GM10266 (cell line): ENCODE measurements at regions not wholly inside any gene's neighbourhood (a gene's known extent, or its start where the extent isn't known, plus 50 kb on each side); places are given as distances from the start of the nearest gene placed in this dataset.

ENCODE experiments used
- DNase-seq: peaks from one replicate; pipeline ENCODE4 v3.0.0; 2012; ENCODE audit errors: extremely low spot score
- CTCF ChIP-seq: IDR thresholded peaks from 2 replicates; pipeline ENCODE4 v1.5.1; 2012; ENCODE audit warnings: mild to moderate bottlenecking, low read depth; ENCODE audit not compliant: control insufficient read depth, insufficient read depth; ENCODE audit errors: missing control alignments

GRCh38 chrX:69077895-69078455 lies 87.3 kb downstream of the PJA1 start:
- no peak for DNase-seq
- no peak for TF ChIP-seq CTCF

- TF ChIP-seq CTCF = no peak
- no peak for DNase-seq
Observed at GRCh38 chrX:69076088-69076487, 89.2 kb downstream of the PJA1 start.

- TF ChIP-seq CTCF = no peak
- DNase-seq = no peak
Observed at GRCh38 chrX:69074726-69075125, 90.5 kb downstream of the PJA1 start.

- no peak for TF ChIP-seq CTCF
- DNase-seq = no peak
Observed at GRCh38 chrX:69073721-69074120, 91.5 kb downstream of the PJA1 start.

GRCh38 chrX:69073241-69073640 lies 92.0 kb downstream of the PJA1 start:
- no peak for TF ChIP-seq CTCF
- no peak for DNase-seq

- no peak for TF ChIP-seq CTCF
- no peak for DNase-seq
Observed at GRCh38 chrX:69072486-69073006, 92.7 kb downstream of the PJA1 start.

- TF ChIP-seq CTCF = no peak
- no peak for DNase-seq
Observed at GRCh38 chrX:69070949-69071650, 94.2 kb downstream of the PJA1 start.
